GM20000 (cell line): ENCODE measurements at regions not wholly inside any gene's neighbourhood (a gene's known extent, or its start where the extent isn't known, plus 50 kb on each side); places are given as distances from the start of the nearest gene placed in this dataset.
"Not testable (repeated sequence)": the region's sequence is repeated elsewhere in the genome, so short reads cannot be mapped to it uniquely, and the experiment has no call there.

ENCODE experiments used
- DNase-seq: peaks from one replicate; pipeline ENCODE4 v3.0.0; 2012; ENCODE audit warnings: low spot score
- TF ChIP-seq, protein P1 (sequence below): IDR thresholded peaks from 2 replicates; pipeline ENCODE4 v1.5.1; 2012; ENCODE audit warnings: mild to moderate bottlenecking, control low read depth; ENCODE audit errors: extremely low read depth, missing control alignments

GRCh38 chr12:76674669-76675315 is 89.1 kb upstream of the ZDHHC17 start:
- DNase-seq: no peak
- TF ChIP-seq, protein P1, sequence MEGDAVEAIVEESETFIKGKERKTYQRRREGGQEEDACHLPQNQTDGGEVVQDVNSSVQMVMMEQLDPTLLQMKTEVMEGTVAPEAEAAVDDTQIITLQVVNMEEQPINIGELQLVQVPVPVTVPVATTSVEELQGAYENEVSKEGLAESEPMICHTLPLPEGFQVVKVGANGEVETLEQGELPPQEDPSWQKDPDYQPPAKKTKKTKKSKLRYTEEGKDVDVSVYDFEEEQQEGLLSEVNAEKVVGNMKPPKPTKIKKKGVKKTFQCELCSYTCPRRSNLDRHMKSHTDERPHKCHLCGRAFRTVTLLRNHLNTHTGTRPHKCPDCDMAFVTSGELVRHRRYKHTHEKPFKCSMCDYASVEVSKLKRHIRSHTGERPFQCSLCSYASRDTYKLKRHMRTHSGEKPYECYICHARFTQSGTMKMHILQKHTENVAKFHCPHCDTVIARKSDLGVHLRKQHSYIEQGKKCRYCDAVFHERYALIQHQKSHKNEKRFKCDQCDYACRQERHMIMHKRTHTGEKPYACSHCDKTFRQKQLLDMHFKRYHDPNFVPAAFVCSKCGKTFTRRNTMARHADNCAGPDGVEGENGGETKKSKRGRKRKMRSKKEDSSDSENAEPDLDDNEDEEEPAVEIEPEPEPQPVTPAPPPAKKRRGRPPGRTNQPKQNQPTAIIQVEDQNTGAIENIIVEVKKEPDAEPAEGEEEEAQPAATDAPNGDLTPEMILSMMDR: no peak

DNA sequence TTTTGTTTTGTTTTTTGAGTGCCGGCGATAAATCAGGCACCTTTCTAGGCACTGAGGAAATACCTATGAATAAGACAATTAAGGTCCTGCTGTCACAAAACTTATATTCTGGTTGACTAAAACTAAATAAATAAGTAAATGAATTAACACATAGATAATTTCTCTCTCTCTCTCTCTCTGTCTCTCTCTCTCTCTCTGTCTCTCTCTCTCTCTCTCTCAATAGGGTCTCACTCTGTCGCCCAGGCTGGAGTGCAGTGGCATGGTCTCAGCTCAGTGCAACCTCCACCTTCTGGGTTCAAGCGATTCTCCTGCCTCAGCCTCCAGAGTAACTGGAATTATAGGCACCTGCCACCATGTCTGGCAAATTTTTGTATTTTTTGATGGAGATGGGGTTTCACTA is 87.7 kb upstream of the ZDHHC17 start:
- DNase-seq: not testable (repeated sequence)

DNA sequence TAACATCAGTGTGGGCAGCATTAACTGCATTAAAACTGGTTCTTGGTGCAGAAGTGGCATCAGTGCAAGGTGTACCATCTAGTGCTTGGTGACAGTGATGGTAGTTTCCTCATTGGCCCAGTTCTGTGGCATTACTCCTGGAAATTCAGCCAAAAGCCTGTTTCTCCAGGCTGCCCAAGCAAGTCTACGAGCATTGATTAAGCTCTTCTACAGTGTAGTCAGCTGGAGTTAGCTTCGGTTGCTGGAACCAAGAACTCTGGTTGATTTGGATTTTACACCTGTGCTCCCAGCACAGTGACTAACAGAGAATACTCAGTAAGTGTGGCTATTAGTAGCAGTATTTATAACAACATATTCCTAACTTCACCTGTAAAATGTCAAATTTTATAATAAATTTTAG is 84.9 kb upstream of the ZDHHC17 start:
- TF ChIP-seq, protein P1: no peak
- DNase-seq: no peak

DNA sequence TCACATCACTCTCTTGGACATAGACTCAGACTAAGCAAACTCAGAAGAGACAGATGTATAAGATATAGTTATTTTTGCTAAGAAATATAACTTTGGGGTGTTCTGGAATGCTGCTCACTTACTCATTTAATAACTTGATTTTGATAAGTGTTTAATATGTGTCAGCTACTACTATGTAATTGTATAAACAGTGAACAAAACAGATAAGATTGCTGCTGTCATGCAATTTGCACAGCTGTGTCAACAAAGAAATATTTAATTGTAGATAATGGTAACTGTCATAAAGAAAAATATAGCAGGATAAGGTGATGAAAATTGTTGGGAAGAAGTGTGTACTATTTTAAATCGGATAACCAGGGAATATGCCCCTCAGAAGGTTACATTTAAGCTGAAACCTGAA is 84.1 kb upstream of the ZDHHC17 start:
- TF ChIP-seq, protein P1: no peak
- DNase-seq: no peak

- DNase-seq: no peak
These were observed 83.0 kb upstream of the ZDHHC17 start for GRCh38 chr12:76680940-76681339.

DNA sequence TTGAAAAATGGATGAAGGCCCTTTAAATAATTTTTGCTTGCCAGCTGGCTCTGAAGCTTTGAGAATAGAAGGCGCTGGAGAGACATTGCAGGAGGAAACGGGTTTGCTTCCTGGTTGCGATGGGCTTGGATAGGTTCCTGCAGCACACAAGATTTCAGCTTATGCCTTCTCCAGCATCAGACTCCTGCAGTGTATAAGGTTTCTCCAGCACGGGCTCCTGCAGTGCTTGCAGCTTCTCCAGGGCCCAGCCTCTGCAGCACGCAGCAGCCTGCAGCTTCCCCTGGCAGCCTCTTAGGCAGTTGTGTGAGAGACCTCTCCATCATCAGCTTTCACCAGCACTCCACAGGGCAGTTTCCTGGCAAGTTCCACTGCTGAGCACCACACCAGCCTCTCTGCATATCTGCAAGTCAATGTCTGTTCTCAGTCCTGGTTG is 78.7 kb upstream of the ZDHHC17 start:
- DNase-seq: no peak

More at GRCh38 chr12:76680940-76681339, 83.0 kb upstream of the ZDHHC17 start:
- TF ChIP-seq, protein P1: no peak

DNA sequence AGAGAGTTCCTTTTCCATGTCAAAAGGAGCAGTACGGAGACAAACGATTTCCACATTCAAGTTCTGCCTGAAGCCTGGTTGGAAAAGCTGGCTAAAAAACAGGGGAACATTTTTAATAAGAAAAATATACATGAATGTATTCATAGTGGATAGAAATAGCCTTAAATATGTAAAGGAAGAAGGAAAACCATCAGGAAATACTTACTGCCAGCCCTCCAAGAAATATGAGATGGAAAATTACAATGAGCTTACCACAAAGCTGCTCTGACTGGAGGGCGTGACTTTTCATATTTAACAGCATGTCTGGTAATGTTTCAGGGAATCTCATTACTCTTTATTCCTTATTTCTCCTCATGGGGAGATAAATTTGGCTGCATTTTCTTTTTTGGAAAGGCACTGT is 75.9 kb upstream of the ZDHHC17 start:
- TF ChIP-seq, protein P1: no peak
- DNase-seq: no peak

More for the DNA sequence above, 78.7 kb upstream of the ZDHHC17 start:
- TF ChIP-seq, protein P1: no peak

DNA sequence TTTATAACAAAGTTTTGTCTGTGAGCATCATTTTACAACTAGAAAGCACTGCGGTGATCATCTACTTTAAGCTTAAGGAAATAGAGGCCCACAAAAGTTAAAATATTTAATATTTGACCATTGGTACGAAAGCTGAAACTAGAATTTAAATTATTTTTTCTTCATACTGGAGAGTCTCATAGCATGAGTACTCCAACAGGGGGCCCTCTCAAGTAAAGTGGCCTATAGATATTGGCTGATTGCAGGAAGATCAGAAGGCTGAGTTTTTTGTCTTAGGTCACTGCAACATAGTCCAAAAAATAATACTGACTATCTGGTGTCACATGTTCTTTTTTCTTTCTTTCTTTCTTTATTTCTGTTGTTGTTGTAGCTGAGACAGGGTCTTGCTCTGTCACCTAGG is 75.3 kb upstream of the ZDHHC17 start:
- DNase-seq: no peak
- TF ChIP-seq, protein P1: no peak
